Endothelial cell (in vitro differentiated cells): ENCODE measurements at regions not wholly inside any gene's neighbourhood (a gene's known extent, or its start where the extent isn't known, plus 50 kb on each side); places are given as distances from the start of the nearest gene placed in this dataset.

ENCODE experiments used
- DNase-seq: peaks from one replicate; pipeline ENCODE4 v3.0.0; 2021; ENCODE audit warnings: low spot score
- H3K27ac Mint-ChIP-seq: one replicate; pipeline ENCODE4 v1.8.0; 2021; ENCODE audit warnings: mixed read lengths, inconsistent platforms; ENCODE audit not compliant: unreplicated experiment
- H3K27me3 Mint-ChIP-seq: one replicate; pipeline ENCODE4 v1.8.0; 2021; ENCODE audit warnings: mild to moderate bottlenecking, moderate library complexity, mixed read lengths, inconsistent platforms; ENCODE audit not compliant: unreplicated experiment
- H3K36me3 Mint-ChIP-seq: one replicate; pipeline ENCODE4 v1.8.0; 2021; ENCODE audit warnings: mild to moderate bottlenecking, low read depth, mixed read lengths, inconsistent platforms; ENCODE audit not compliant: unreplicated experiment
- H3K4me1 Mint-ChIP-seq: one replicate; pipeline ENCODE4 v1.8.0; 2021; ENCODE audit warnings: mild to moderate bottlenecking, mixed read lengths, inconsistent platforms; ENCODE audit not compliant: unreplicated experiment
- H3K4me3 Mint-ChIP-seq: one replicate; pipeline ENCODE4 v1.8.0; 2021; ENCODE audit warnings: mild to moderate bottlenecking, mixed read lengths, inconsistent platforms; ENCODE audit not compliant: unreplicated experiment
- H3K9me3 Mint-ChIP-seq: one replicate; pipeline ENCODE4 v1.8.0; 2021; ENCODE audit warnings: mixed read lengths, inconsistent platforms; ENCODE audit not compliant: unreplicated experiment
- TF ChIP-seq, protein P1 (sequence below): fragments of 200-600 bp; sonication (generic); IDR thresholded peaks from one replicate; pipeline ENCODE4 v1.5.0; 2021; ENCODE audit warnings: antibody characterized with exemption; ENCODE audit not compliant: unreplicated experiment

- TF ChIP-seq, protein P1, sequence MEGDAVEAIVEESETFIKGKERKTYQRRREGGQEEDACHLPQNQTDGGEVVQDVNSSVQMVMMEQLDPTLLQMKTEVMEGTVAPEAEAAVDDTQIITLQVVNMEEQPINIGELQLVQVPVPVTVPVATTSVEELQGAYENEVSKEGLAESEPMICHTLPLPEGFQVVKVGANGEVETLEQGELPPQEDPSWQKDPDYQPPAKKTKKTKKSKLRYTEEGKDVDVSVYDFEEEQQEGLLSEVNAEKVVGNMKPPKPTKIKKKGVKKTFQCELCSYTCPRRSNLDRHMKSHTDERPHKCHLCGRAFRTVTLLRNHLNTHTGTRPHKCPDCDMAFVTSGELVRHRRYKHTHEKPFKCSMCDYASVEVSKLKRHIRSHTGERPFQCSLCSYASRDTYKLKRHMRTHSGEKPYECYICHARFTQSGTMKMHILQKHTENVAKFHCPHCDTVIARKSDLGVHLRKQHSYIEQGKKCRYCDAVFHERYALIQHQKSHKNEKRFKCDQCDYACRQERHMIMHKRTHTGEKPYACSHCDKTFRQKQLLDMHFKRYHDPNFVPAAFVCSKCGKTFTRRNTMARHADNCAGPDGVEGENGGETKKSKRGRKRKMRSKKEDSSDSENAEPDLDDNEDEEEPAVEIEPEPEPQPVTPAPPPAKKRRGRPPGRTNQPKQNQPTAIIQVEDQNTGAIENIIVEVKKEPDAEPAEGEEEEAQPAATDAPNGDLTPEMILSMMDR, result no peak
- Mint-ChIP-seq H3K27me3 (no peaks in the 10 kb centered on the region), H3K4me3 (no peak overlapping the region), H3K4me1 (peaks cover 12% of the 10 kb centered on the region), H3K36me3 (peaks cover 5% of the 10 kb centered on the region), H3K27ac (no peak overlapping the region), H3K9me3 (no peaks in the 10 kb centered on the region)
- DNase-seq, result no peak
These were observed 137.1 kb upstream of the NDUFV2 start for GRCh38 chr18:8965398-8965797.

DNA sequence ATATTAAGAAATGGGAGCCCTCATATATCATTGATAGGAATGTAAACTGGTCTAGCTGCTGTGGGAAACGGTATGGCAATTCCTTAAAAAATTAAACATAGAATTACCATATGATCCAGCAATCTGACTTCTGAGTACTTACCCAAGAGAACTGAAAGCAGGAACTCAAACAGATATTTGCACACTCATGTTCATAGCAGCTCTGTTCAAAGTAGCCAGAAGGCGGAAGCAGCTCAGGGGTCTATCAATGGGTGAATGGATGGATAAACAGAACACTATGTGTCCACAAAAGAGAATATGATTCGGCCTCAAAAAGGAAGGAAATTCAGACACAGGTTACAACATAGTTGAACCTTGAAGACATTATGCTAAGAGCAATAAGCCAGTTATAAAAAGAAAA is 135.7 kb upstream of the NDUFV2 start:
- TF ChIP-seq, protein P1, result no peak

GRCh38 chr18:8967573-8967972 is 134.9 kb upstream of the NDUFV2 start:
- no peak overlapping the region for H3K4me3 Mint-ChIP-seq
- H3K9me3 Mint-ChIP-seq, result no peaks in the 10 kb centered on the region
- no peaks in the 10 kb centered on the region for H3K27me3 Mint-ChIP-seq
- H3K36me3 Mint-ChIP-seq, result peaks cover 5% of the 10 kb centered on the region
- peaks cover 9% of the 10 kb centered on the region for H3K4me1 Mint-ChIP-seq
- H3K27ac Mint-ChIP-seq, result no peak overlapping the region
- TF ChIP-seq, protein P1, result no peak
- no peak for DNase-seq

More for the DNA sequence above, 135.7 kb upstream of the NDUFV2 start:
- H3K4me3 Mint-ChIP-seq, result no peak overlapping the region
- DNase-seq, result no peak
- H3K27me3 Mint-ChIP-seq, result no peaks in the 10 kb centered on the region
- H3K4me1 Mint-ChIP-seq, result peaks cover 12% of the 10 kb centered on the region
- H3K9me3 Mint-ChIP-seq, result no peaks in the 10 kb centered on the region
- H3K36me3 Mint-ChIP-seq, result peaks cover 5% of the 10 kb centered on the region
- no peak overlapping the region for H3K27ac Mint-ChIP-seq

GRCh38 chr18:8969639-8970390 is 132.7 kb upstream of the NDUFV2 start:
- Mint-ChIP-seq H3K27ac (no peak overlapping the region), H3K36me3 (no peaks in the 10 kb centered on the region), H3K4me3 (no peak overlapping the region), H3K4me1 (no peaks in the 10 kb centered on the region), H3K9me3 (no peaks in the 10 kb centered on the region), H3K27me3 (no peaks in the 10 kb centered on the region)
- DNase-seq, result no peak
- TF ChIP-seq, protein P1, result no peak

- DNase-seq, result no peak
- Mint-ChIP-seq H3K36me3 (no peaks in the 10 kb centered on the region), H3K9me3 (no peaks in the 10 kb centered on the region), H3K27ac (no peak overlapping the region), H3K4me3 (no peak overlapping the region), H3K27me3 (peaks cover 1% of the 10 kb centered on the region), H3K4me1 (no peaks in the 10 kb centered on the region)
- TF ChIP-seq, protein P1, result no peak
These were observed 131.7 kb upstream of the NDUFV2 start for GRCh38 chr18:8970843-8971242.
